ENCODE measurements at regions not wholly inside any gene's neighbourhood (a gene's known extent, or its start where the extent isn't known, plus 50 kb on each side); places are given as distances from the start of the nearest gene placed in this dataset.

GRCh38 chr11:70543611-70544010, 145.3 kb downstream of the CTTN start:
- TF ChIP-seq CTCF (IDR thresholded peaks at IDR 0.05; ENCODE audit: low read depth, low read length, missing control alignments) = no peak
- Histone ChIP-seq H3K36me3 (replicated peaks) (no peaks in the 10 kb centered on the region), H3K27ac (no peak overlapping the region), H3K4me3 (ENCODE audit: low read depth, low read length) (no peak overlapping the region), H3K27me3 (replicated peaks) (no peaks in the 10 kb centered on the region)
- in situ Hi-C loops (cut with HindIII; ENCODE audit: low pct_ligation_motif_present, low sequenced_read_pairs) = no loop called here
- DNase-seq = no peak

GRCh38 chr11:70544067-70544773, 145.9 kb downstream of the CTTN start:
- no peaks in the 10 kb centered on the region for H3K27me3 ChIP-seq (replicated peaks)
- no peaks in the 10 kb centered on the region for H3K36me3 ChIP-seq (replicated peaks)
- TF ChIP-seq CTCF (IDR thresholded peaks at IDR 0.05; ENCODE audit: low read depth, low read length, missing control alignments) = no peak
- H3K27ac ChIP-seq = no peak overlapping the region
- no peak overlapping the region for H3K4me3 ChIP-seq (ENCODE audit: low read depth, low read length)
- in situ Hi-C loops (cut with HindIII; ENCODE audit: low pct_ligation_motif_present, low sequenced_read_pairs) = no loop called here
- DNase-seq = no peak

- in situ Hi-C loops (cut with HindIII; ENCODE audit: low pct_ligation_motif_present, low sequenced_read_pairs) = no loop called here
- H3K36me3 ChIP-seq (replicated peaks) = no peaks in the 10 kb centered on the region
- DNase-seq = no peak
- H3K27me3 ChIP-seq (replicated peaks) = no peaks in the 10 kb centered on the region
- TF ChIP-seq CTCF (IDR thresholded peaks at IDR 0.05; ENCODE audit: low read depth, low read length, missing control alignments) = no peak
- H3K27ac ChIP-seq = no peak overlapping the region
- H3K4me3 ChIP-seq (ENCODE audit: low read depth, low read length) = no peak overlapping the region
Measured at GRCh38 chr11:70544774-70545609, 146.7 kb downstream of the CTTN start.

GRCh38 chr11:70545610-70545912, 147.2 kb downstream of the CTTN start:
- no peak for TF ChIP-seq CTCF (IDR thresholded peaks at IDR 0.05; ENCODE audit: low read depth, low read length, missing control alignments)
- Histone ChIP-seq H3K27ac (no peak overlapping the region), H3K4me3 (ENCODE audit: low read depth, low read length) (no peak overlapping the region), H3K27me3 (replicated peaks) (no peaks in the 10 kb centered on the region), H3K36me3 (replicated peaks) (no peaks in the 10 kb centered on the region)
- no peak for DNase-seq
- in situ Hi-C loops (cut with HindIII; ENCODE audit: low pct_ligation_motif_present, low sequenced_read_pairs) = no loop called here

GRCh38 chr11:70546191-70546940, 148.0 kb downstream of the CTTN start:
- H3K27me3 ChIP-seq (replicated peaks) = no peaks in the 10 kb centered on the region
- in situ Hi-C loops (cut with HindIII; ENCODE audit: low pct_ligation_motif_present, low sequenced_read_pairs) = no loop called here
- H3K36me3 ChIP-seq (replicated peaks) = no peaks in the 10 kb centered on the region
- H3K4me3 ChIP-seq (ENCODE audit: low read depth, low read length) = no peak overlapping the region
- no peak overlapping the region for H3K27ac ChIP-seq
- no peak for TF ChIP-seq CTCF (IDR thresholded peaks at IDR 0.05; ENCODE audit: low read depth, low read length, missing control alignments)
- DNase-seq = no peak
